ENCODE measurements at regions not wholly inside any gene's neighbourhood (a gene's known extent, or its start where the extent isn't known, plus 50 kb on each side); places are given as distances from the start of the nearest gene placed in this dataset.

DNA sequence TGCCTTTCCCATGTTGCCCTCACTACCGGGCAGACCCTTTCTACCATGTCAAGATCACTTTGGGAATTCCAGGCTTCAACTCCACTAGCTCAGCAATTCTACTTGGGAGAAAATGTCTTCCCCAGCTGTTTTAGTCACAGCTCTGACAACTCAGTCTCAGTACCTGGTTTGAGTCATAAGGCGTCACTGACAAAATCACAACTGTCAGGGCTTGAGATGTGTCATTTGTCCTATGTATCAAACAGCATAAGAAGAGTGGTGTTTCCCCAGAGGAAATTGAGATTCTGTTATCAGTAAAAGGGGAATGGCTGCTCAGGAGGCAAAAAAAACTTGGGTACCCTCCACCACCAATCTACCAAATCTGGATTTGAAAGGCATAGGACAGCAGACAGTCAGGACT lies 594.9 kb upstream of the SUCLG2 start:
- no peak for TF ChIP-seq EP300 (IDR thresholded peaks at IDR 0.05)
- TF ChIP-seq CTCF (IDR thresholded peaks at IDR 0.05): no peak
- TF ChIP-seq POLR2A (IDR thresholded peaks at IDR 0.05): no peak
- no peak for TF ChIP-seq POLR2AphosphoS5 (IDR thresholded peaks at IDR 0.05)
- Histone ChIP-seq H3K4me1 (no peaks in the 10 kb centered on the region), H3K27ac (no peak overlapping the region), H3K4me3 (no peak overlapping the region), H3K36me3 (no peaks in the 10 kb centered on the region), H3K27me3 (no peaks in the 10 kb centered on the region), H3K9me3 (no peaks in the 10 kb centered on the region)
- DNase-seq: no peak
- intact Hi-C loops (cut with DNase I): no loop called here
- 87 to 89% methylated on average over 2 of the region's 2 CpGs for WGBS, 2 donors

DNA sequence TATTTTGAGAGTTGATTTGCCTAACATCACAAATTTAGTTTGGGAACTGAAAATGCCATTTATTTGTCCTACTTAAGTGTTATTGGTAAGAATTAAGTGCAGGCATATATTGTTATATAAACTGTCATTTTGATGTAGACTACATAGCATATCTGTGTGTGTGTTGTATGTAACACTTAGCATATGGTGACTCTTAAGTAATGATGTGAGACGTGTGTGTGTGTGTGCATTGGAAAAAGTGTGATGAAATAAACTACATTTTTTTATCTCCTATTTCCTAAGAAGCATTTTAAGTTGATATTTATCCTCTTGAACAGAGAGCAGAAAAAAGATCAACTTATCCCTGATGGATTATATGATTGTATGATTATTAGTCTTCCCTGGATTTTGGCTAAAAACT lies 588.2 kb upstream of the SUCLG2 start:
- TF ChIP-seq CTCF (IDR thresholded peaks at IDR 0.05): no peak
- TF ChIP-seq POLR2AphosphoS5 (IDR thresholded peaks at IDR 0.05): no peak
- no peak for TF ChIP-seq EP300 (IDR thresholded peaks at IDR 0.05)
- no peak for TF ChIP-seq POLR2A (IDR thresholded peaks at IDR 0.05)
- Histone ChIP-seq H3K36me3 (no peaks in the 10 kb centered on the region), H3K4me3 (no peak overlapping the region), H3K4me1 (peaks cover 0 to 7% (median 6%) of the 10 kb centered on the region in 4 donors), H3K27ac (no peak overlapping the region), H3K9me3 (no peaks in the 10 kb centered on the region), H3K27me3 (no peaks in the 10 kb centered on the region)
- DNase-seq: no peak
- intact Hi-C loops (cut with DNase I): no loop called here
- 71 to 94% methylated on average over 1 of the region's 1 CpG for WGBS, 2 donors

GRCh38 chr3:68239542-68239941 lies 585.1 kb upstream of the SUCLG2 start:
- 22 to 33% methylated on average over 1 of the region's 1 CpG for WGBS, 2 donors
- no peak overlapping the region for H3K4me3 ChIP-seq
- TF ChIP-seq CTCF (IDR thresholded peaks at IDR 0.05) (no peak), POLR2AphosphoS5 (IDR thresholded peaks at IDR 0.05) (no peak), EP300 (IDR thresholded peaks at IDR 0.05) (no peak), POLR2A (IDR thresholded peaks at IDR 0.05) (no peak)

GRCh38 chr3:68234076-68234780 lies 579.8 kb upstream of the SUCLG2 start:
- H3K27ac ChIP-seq: no peak overlapping the region
- WGBS, 2 donors: 86 to 87% methylated on average over 8 of the region's 8 CpGs
- H3K27me3 ChIP-seq: no peaks in the 10 kb centered on the region
- no peaks in the 10 kb centered on the region for H3K36me3 ChIP-seq
- no peaks in the 10 kb centered on the region for H3K4me1 ChIP-seq
- DNase-seq: no peak
- TF ChIP-seq POLR2A (IDR thresholded peaks at IDR 0.05) (no peak), POLR2AphosphoS5 (IDR thresholded peaks at IDR 0.05) (no peak), EP300 (IDR thresholded peaks at IDR 0.05) (no peak), CTCF (IDR thresholded peaks at IDR 0.05) (no peak)
- no peak overlapping the region for H3K4me3 ChIP-seq
- no peaks in the 10 kb centered on the region for H3K9me3 ChIP-seq
- intact Hi-C loops (cut with DNase I): no loop called here

More at GRCh38 chr3:68239542-68239941, 585.1 kb upstream of the SUCLG2 start:
- Histone ChIP-seq H3K4me1 (peaks cover 0 to 7% (median 6%) of the 10 kb centered on the region in 4 donors), H3K36me3 (no peaks in the 10 kb centered on the region), H3K27ac (no peak overlapping the region), H3K27me3 (no peaks in the 10 kb centered on the region), H3K9me3 (no peaks in the 10 kb centered on the region)
- intact Hi-C loops (cut with DNase I): no loop called here
- DNase-seq: no peak

DNA sequence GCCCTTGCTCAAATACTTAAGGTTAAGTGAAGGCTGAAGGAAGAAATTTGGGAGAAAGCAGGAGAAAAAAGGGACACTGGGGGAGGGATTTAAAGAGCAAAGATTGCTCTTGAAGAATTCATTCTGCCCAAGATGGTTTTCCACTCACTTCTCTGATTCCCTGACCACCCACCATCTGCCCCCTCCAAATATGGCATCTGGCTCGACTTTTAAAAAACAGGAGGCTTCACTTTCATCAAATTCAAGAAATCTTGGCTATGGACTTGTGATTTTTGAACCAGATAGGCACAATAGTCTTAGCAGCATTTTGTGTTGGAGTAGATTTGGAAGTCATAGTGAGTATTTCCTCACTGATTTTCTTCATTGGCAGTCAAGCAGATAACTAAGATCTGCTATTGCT lies 574.4 kb upstream of the SUCLG2 start:
- no peaks in the 10 kb centered on the region for H3K4me1 ChIP-seq
- H3K9me3 ChIP-seq: no peaks in the 10 kb centered on the region
- H3K36me3 ChIP-seq: no peaks in the 10 kb centered on the region
- TF ChIP-seq EP300 (IDR thresholded peaks at IDR 0.05) (no peak), POLR2A (IDR thresholded peaks at IDR 0.05) (no peak), POLR2AphosphoS5 (IDR thresholded peaks at IDR 0.05) (no peak), CTCF (IDR thresholded peaks at IDR 0.05) (no peak)
- no peak overlapping the region for H3K4me3 ChIP-seq
- no peak for DNase-seq
- intact Hi-C loops (cut with DNase I): no loop called here
- no peak overlapping the region for H3K27ac ChIP-seq
- 41 to 64% methylated on average over 1 of the region's 1 CpG for WGBS, 2 donors
- no peaks in the 10 kb centered on the region for H3K27me3 ChIP-seq

All from sigmoid colon (tissue), 6 donors.